HCT116 (cell line): ENCODE measurements at regions not wholly inside any gene's neighbourhood (a gene's known extent, or its start where the extent isn't known, plus 50 kb on each side); places are given as distances from the start of the nearest gene placed in this dataset.

ENCODE experiments used
- ATAC-seq: fragments of 200-7000 bp; cut with Tn5 transposase; 2 replicates; pipeline ENCODE4 v1.9.1; 2020; ENCODE audit warnings: mild to moderate bottlenecking, moderate library complexity
- BruUV-seq: library from RNA; stranded (reverse); fragments of 400-500 nt; replicated peaks from 2 replicates; lab custom pipeline; 2021; lab: Mats Ljungman, UMichigan
- CTCF ChIA-PET: fragments of 300-600 bp; sonication (Branson Sonifier 250); formaldehyde crosslinking; loops from one replicate; lab custom pipeline; 2021; ENCODE audit warnings: antibody characterized with exemption; lab: Charles Lee
- POLR2A ChIA-PET: fragments of 300-600, 350-600 bp; sonication (Branson Sonifier 250); formaldehyde crosslinking; loops from one replicate; lab custom pipeline; 2021; ENCODE audit warnings: antibody characterized with exemption; lab: Charles Lee
- RAD21 ChIA-PET, 2 experiments: fragments of 300-600 bp; sonication (Branson Sonifier 250); formaldehyde crosslinking; loops; one replicate each; lab custom pipeline; 2023; ENCODE audit warnings: low total read pairs in 2 of 2; ENCODE audit not compliant: uncharacterized antibody in 2 of 2, unreplicated experiment in 2 of 2, low non-redundant PET in 1 of 2; lab: Charles Lee
- DNase-seq: peaks from one replicate; pipeline ENCODE4 v3.0.0-alpha.2; 2010; ENCODE audit warnings: low read depth, low spot score
- H2AFZ ChIP-seq: fragments of 200-600 bp; shearing (Covaris generic), sonication (generic); 2 replicates; pipeline ENCODE4 v1.6.1; 2017; ENCODE audit warnings: low read depth, mixed run types, mixed read lengths, antibody characterized with exemption, low read length; ENCODE audit not compliant: poor library complexity, severe bottlenecking
- H3K27ac ChIP-seq: 2 replicates; pipeline ENCODE4 v1.5.1; 2012; ENCODE audit warnings: low read depth, low read length
- H3K27me3 ChIP-seq: fragments of 200-600 bp; sonication (generic); 2 replicates; pipeline ENCODE4 v1.6.1; 2016; ENCODE audit warnings: mixed run types, low read length, mixed read lengths; ENCODE audit not compliant: insufficient read depth
- H3K36me3 ChIP-seq, 2 experiments: fragments of 200-500 bp in 1 of 2; fragments of 200-600 bp in 1 of 2; sonication (Bioruptor generic) in 1 of 2; sonication (generic) in 1 of 2; 2 replicates each; pipeline versions ENCODE4 v1.5.1 to v1.6.1; 2014 to 2016; ENCODE audit warnings: low read length in 2 of 2, inconsistent platforms in 1 of 2, mixed read lengths in 1 of 2, mixed run types in 1 of 2; ENCODE audit not compliant: insufficient read depth in 2 of 2, control insufficient read depth in 1 of 2
- H3K4me1 ChIP-seq, 2 experiments: fragments of 200-600 bp in 1 of 2; sonication (generic) in 1 of 2; 2 replicates each; pipeline versions ENCODE4 v1.5.1 to v1.6.1; 2012 to 2017; ENCODE audit warnings: low read length in 2 of 2, inconsistent platforms in 1 of 2, mild to moderate bottlenecking in 1 of 2, mixed read lengths in 1 of 2, mixed run types in 1 of 2, moderate library complexity in 1 of 2; ENCODE audit not compliant: insufficient read depth in 2 of 2, control insufficient read depth in 1 of 2
- H3K4me2 ChIP-seq: fragments of 200-600 bp; sonication (generic); 2 replicates; pipeline ENCODE4 v1.6.1; 2017; ENCODE audit warnings: mixed run types, low read length, mixed read lengths
- H3K4me3 ChIP-seq, 2 experiments: fragments of 200-600 bp in 1 of 2; sonication (generic) in 1 of 2; replicated peaks in 1 of 2; 2 replicates each; pipeline ENCODE4 v1.5.1; 2011 to 2016; ENCODE audit warnings: low read length in 2 of 2, control low read depth in 1 of 2, low read depth in 1 of 2, mild to moderate bottlenecking in 1 of 2, mixed read lengths in 1 of 2, mixed run types in 1 of 2
- H3K79me2 ChIP-seq: fragments of 200-600 bp; sonication (generic); 2 replicates; pipeline ENCODE4 v1.6.1; 2017; ENCODE audit warnings: mild to moderate bottlenecking, mixed run types, low read length, moderate library complexity, mixed read lengths; ENCODE audit not compliant: insufficient read depth
- H3K9ac ChIP-seq: fragments of 200-600 bp; sonication (generic); 2 replicates; pipeline ENCODE4 v1.6.1; 2016; ENCODE audit warnings: low read length, mixed read lengths
- H3K9me2 ChIP-seq: fragments of 200-600 bp; sonication (generic), shearing (Covaris generic); 2 replicates; pipeline ENCODE4 v1.6.1; 2017; ENCODE audit warnings: mixed run types, mild to moderate bottlenecking, moderate library complexity; ENCODE audit not compliant: insufficient read depth
- H3K9me3 ChIP-seq, 2 experiments: fragments of 200-500 bp in 1 of 2; fragments of 200-600 bp in 1 of 2; sonication (Bioruptor generic) in 1 of 2; sonication (generic) in 1 of 2; 2 replicates each; pipeline ENCODE4 v1.6.1; 2014 to 2017; ENCODE audit warnings: low read length in 2 of 2, mixed read lengths in 2 of 2, inconsistent platforms in 1 of 2, low read depth in 1 of 2, mild to moderate bottlenecking in 1 of 2, mixed run types in 1 of 2, moderate library complexity in 1 of 2; ENCODE audit not compliant: control insufficient read depth in 1 of 2, insufficient read depth in 1 of 2
- H4K20me1 ChIP-seq: fragments of 200-600 bp; sonication (generic), shearing (Covaris generic); 2 replicates; pipeline ENCODE4 v1.6.1; 2017; ENCODE audit warnings: mixed run types, mild to moderate bottlenecking, moderate library complexity; ENCODE audit not compliant: insufficient read depth
- EGR1 ChIP-seq: IDR thresholded peaks from 2 replicates; pipeline ENCODE4 v1.6.1; 2012; ENCODE audit warnings: low read depth
- EZH2 ChIP-seq: fragments of 200-600 bp; sonication (generic); IDR thresholded peaks from 2 replicates; pipeline ENCODE4 v1.6.1; 2017; ENCODE audit warnings: antibody characterized with exemption, mixed run types
- POLR2A ChIP-seq: IDR thresholded peaks from 2 replicates; pipeline ENCODE4 v1.7.0; 2011; ENCODE audit warnings: borderline replicate concordance; ENCODE audit not compliant: insufficient read depth, insufficient read length; ENCODE audit errors: extremely low read depth
- POLR2AphosphoS5 ChIP-seq: IDR thresholded peaks from 2 replicates; pipeline ENCODE4 v1.6.1; 2011; ENCODE audit warnings: mild to moderate bottlenecking, low read depth, low read length, moderate library complexity
- ZFX ChIP-seq: fragments of 450-650 bp; IDR thresholded peaks from 2 replicates; pipeline ENCODE4 v1.6.1; 2017
- intact Hi-C: fragments of 100-400 bp; cut with micrococcal nuclease; formaldehyde crosslinking; loops from 2 replicates; pipeline ENCODE4 v1.10.0; 2022
- TF ChIP-seq, protein P1 (sequence below): IDR thresholded peaks from 2 replicates; pipeline ENCODE4 v1.6.1; 2012

DNA sequence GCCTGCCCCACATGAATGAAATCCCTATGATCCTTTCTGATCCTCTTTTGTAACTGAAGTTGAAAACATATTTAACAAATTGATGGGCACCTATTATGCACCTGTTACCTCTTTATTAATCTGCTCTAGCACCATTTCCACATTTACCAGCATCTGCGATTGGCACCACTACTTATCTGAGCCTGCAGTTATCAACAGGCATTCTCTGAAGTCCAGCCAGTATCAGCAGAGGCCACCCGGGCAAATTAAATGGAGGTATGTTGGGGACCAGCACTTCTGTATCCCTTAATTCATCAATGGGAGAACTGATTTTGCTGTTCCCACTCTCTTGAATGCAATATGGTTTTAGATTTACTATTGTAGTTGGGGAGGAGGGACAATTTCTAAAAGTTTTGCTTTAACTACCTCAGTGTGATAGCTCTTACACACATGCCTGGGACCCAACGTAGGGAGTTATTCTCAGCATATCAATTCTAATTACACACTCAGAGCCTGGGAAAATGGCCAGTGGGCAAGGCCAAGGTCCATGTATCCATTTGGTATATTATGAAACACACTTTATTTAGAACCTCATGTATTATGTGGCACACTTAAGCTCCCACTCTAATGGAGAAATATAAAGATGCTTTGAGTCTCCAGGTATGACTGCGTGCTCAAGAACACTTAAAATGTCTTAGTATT, 1927.1 kb upstream of the PCDH7 start:
- no peak for DNase-seq
- intact Hi-C loops: no loop called here
- Histone ChIP-seq H4K20me1 (no peaks in the 10 kb centered on the region), H3K4me1 (no peaks in the 10 kb centered on the region), H3K9me3 (no peaks in the 10 kb centered on the region), H3K4me2 (no peak overlapping the region), H3K27me3 (no peaks in the 10 kb centered on the region), H2AFZ (no peak overlapping the region), H3K9me2 (no peaks in the 10 kb centered on the region), H3K4me3 (no peak overlapping the region), H3K27ac (no peak overlapping the region), H3K9ac (no peak overlapping the region), H3K36me3 (no peaks in the 10 kb centered on the region), H3K79me2 (no peaks in the 10 kb centered on the region)
- RAD21 ChIA-PET: no interaction called here
- POLR2A ChIA-PET: no interaction called here
- TF ChIP-seq POLR2A: no peak
- TF ChIP-seq ZFX: no peak
- no peak for TF ChIP-seq POLR2AphosphoS5
- TF ChIP-seq, protein P1, sequence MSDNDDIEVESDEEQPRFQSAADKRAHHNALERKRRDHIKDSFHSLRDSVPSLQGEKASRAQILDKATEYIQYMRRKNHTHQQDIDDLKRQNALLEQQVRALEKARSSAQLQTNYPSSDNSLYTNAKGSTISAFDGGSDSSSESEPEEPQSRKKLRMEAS: no peak
- TF ChIP-seq EGR1: no peak
- ATAC-seq: no peak
- no TSS peak for BruUV-seq
- CTCF ChIA-PET: no interaction called here

DNA sequence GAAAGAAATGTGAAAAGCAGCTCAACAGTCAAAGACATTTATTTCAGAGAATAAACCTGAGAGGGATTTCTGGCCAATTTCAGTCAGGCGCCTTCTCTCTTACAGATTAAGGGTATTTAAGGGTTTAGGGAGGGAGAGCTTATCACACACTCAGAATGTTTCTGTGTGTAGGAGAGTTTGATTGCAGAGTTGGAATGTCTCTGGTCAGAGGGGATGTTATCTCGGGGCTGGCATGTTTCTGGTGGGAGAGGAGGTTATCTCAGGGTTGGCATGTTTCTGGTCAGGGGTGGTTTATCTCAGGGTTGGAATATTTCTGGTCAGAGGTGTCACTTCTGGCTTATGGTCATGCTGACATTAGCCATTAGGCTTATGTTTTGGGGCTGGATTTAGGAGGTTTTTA, 1920.5 kb upstream of the PCDH7 start:
- no peaks in the 10 kb centered on the region for H3K9me2 ChIP-seq
- ChIA-PET POLR2A (no interaction called here), RAD21 (no interaction called here), CTCF (no interaction called here)
- no peak for DNase-seq
- H3K9ac ChIP-seq: no peak overlapping the region
- no peak overlapping the region for H2AFZ ChIP-seq
- no peak overlapping the region for H3K4me2 ChIP-seq
- TF ChIP-seq POLR2A (no peak), EZH2 (no peak), ZFX (no peak)
- no peak overlapping the region for H3K27ac ChIP-seq
- no peak overlapping the region for H3K4me3 ChIP-seq
- H3K4me1 ChIP-seq: no peaks in the 10 kb centered on the region
- H3K36me3 ChIP-seq: no peaks in the 10 kb centered on the region
- no peaks in the 10 kb centered on the region for H3K9me3 ChIP-seq
- H3K79me2 ChIP-seq: no peaks in the 10 kb centered on the region
- ATAC-seq: no peak
- no peaks in the 10 kb centered on the region for H4K20me1 ChIP-seq
- no TSS peak for BruUV-seq
- intact Hi-C loops: no loop called here
- no peaks in the 10 kb centered on the region for H3K27me3 ChIP-seq
